ENCODE measurements at regions not wholly inside any gene's neighbourhood (a gene's known extent, or its start where the extent isn't known, plus 50 kb on each side); places are given as distances from the start of the nearest gene placed in this dataset.

DNA sequence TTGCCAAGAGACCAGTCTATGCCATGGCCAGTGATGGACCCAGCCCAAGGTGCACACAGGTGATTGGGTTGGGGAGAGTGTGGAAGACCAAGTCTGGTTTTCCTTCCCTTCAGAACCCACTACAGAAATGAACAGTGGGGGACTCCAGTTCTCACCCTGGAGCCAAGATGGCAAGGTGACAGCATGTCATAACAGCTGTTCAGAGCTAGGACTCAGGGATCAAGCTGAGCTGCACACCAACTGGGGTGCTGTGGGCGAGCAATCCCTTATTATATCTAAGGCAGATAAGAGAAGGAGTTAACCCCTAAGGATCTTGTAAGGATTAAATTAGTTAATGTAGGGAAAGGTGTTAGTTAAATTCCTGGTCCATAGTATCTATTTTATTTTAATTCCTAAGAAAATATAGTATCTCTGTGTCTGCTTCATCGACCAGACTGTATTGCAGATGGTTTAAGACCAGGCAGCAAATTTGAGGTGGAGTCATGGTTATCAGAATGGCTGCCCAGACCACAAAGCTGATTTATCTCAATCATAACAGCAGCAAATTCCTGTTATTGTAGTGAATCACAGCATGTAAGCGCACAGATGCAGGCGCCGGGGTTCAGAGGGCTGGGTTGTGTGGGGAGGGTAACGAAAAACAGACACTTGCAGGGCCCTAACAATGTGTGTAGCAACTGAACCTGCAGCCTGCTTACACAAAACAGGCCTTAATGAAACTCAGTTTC lies 208.7 kb upstream of the ZNF32 start:
- no peaks in the 10 kb centered on the region for H3K36me3 ChIP-seq (replicated peaks in 1 of 2; ENCODE audit: control insufficient read depth in 1 of 2, insufficient read depth in 2 of 2, low read length in 2 of 2)
- TF ChIP-seq, protein P1, sequence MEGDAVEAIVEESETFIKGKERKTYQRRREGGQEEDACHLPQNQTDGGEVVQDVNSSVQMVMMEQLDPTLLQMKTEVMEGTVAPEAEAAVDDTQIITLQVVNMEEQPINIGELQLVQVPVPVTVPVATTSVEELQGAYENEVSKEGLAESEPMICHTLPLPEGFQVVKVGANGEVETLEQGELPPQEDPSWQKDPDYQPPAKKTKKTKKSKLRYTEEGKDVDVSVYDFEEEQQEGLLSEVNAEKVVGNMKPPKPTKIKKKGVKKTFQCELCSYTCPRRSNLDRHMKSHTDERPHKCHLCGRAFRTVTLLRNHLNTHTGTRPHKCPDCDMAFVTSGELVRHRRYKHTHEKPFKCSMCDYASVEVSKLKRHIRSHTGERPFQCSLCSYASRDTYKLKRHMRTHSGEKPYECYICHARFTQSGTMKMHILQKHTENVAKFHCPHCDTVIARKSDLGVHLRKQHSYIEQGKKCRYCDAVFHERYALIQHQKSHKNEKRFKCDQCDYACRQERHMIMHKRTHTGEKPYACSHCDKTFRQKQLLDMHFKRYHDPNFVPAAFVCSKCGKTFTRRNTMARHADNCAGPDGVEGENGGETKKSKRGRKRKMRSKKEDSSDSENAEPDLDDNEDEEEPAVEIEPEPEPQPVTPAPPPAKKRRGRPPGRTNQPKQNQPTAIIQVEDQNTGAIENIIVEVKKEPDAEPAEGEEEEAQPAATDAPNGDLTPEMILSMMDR (IDR thresholded peaks at IDR 0.05): no peak
- Mint-ChIP-seq H3K4me3 (no peak overlapping the region), H3K36me3 (no peaks in the 10 kb centered on the region), H3K27me3 (ENCODE audit: low read depth in 3 of 3) (peaks cover 5 to 20% (median 7%) of the 10 kb centered on the region in 3 donors), H3K27ac (no peak overlapping the region), H3K4me1 (no peaks in the 10 kb centered on the region), H3K9me3 (peaks cover 0 to 8% (median 0%) of the 10 kb centered on the region in 7 donors)
- no peaks in the 10 kb centered on the region for H3K79me2 ChIP-seq (ENCODE audit: insufficient read depth, low read length)
- peaks cover 0 to 3% of the 10 kb centered on the region in 2 donors for H3K27me3 ChIP-seq (ENCODE audit: control insufficient read depth in 2 of 2, insufficient read depth in 2 of 2, low read length in 2 of 2)
- H2AFZ ChIP-seq (ENCODE audit: insufficient read depth, low read depth, low read length, poor library complexity, severe bottlenecking): no peak overlapping the region
- intact Hi-C loops (cut with micrococcal nuclease): no loop called here
- WGBS (ENCODE audit: insufficient coverage): no CpG with 5 or more reads among the region's 6 CpGs
- H4K20me1 ChIP-seq (ENCODE audit: insufficient read depth, low read length): no peaks in the 10 kb centered on the region
- DNase-seq: no peak
- H3K4me3 ChIP-seq (replicated peaks in 1 of 3; ENCODE audit: low read depth in 2 of 3, low read length in 3 of 3): no peak overlapping the region
- H3K9ac ChIP-seq (ENCODE audit: insufficient read depth, low read length, poor library complexity, severe bottlenecking): no peak overlapping the region
- H3K4me2 ChIP-seq (replicated peaks; ENCODE audit: extremely low read depth, low read length, poor library complexity, severe bottlenecking): no peak overlapping the region
- no peaks in the 10 kb centered on the region for H3K9me3 ChIP-seq (replicated peaks in 1 of 2; ENCODE audit: control insufficient read depth in 1 of 2, insufficient read depth in 1 of 2, low read length in 2 of 2)
- no peak overlapping the region for H3K27ac ChIP-seq (ENCODE audit: low read depth in 1 of 2, low read length in 2 of 2)
- H3K4me1 ChIP-seq (ENCODE audit: control insufficient read depth in 1 of 2, insufficient read depth in 2 of 2, low read length in 2 of 2): no peaks in the 10 kb centered on the region

DNA sequence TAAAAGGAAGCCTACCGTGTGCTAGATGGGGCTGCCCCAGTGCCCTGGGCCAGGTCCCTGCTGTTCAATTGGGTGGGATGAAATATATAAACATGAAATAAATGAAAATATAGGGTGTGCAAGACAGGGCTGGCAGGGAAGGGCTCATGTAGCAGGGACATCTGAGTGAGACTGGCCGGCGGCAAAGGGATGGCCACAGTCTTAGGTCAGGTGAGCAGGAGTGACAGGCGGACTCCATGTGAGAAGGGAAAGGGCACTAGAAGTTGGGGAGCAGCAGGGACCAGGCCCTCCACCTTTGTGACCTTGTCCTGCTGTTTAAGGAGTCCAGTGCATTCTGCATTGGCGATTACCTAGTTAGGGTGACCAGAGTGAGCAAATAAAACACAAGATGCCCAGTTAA lies 207.6 kb upstream of the ZNF32 start:
- no peaks in the 10 kb centered on the region for H3K4me1 ChIP-seq (ENCODE audit: control insufficient read depth in 1 of 2, insufficient read depth in 2 of 2, low read length in 2 of 2)
- H3K4me3 ChIP-seq (replicated peaks in 1 of 3; ENCODE audit: low read depth in 2 of 3, low read length in 3 of 3): no peak overlapping the region
- Mint-ChIP-seq H3K36me3 (no peaks in the 10 kb centered on the region), H3K4me3 (no peak overlapping the region), H3K4me1 (no peaks in the 10 kb centered on the region), H3K9me3 (peaks cover 0 to 8% (median 0%) of the 10 kb centered on the region in 7 donors), H3K27ac (peak overlapping the region in 1 of 7 donors; percentile 21), H3K27me3 (ENCODE audit: low read depth in 3 of 3) (peaks cover 9 to 17% (median 9%) of the 10 kb centered on the region in 3 donors)
- no peak for DNase-seq
- no peaks in the 10 kb centered on the region for H3K36me3 ChIP-seq (replicated peaks in 1 of 2; ENCODE audit: control insufficient read depth in 1 of 2, insufficient read depth in 2 of 2, low read length in 2 of 2)
- H3K9me3 ChIP-seq (replicated peaks in 1 of 2; ENCODE audit: control insufficient read depth in 1 of 2, insufficient read depth in 1 of 2, low read length in 2 of 2): no peaks in the 10 kb centered on the region
- no peak overlapping the region for H2AFZ ChIP-seq (ENCODE audit: insufficient read depth, low read depth, low read length, poor library complexity, severe bottlenecking)
- H3K4me2 ChIP-seq (replicated peaks; ENCODE audit: extremely low read depth, low read length, poor library complexity, severe bottlenecking): no peak overlapping the region
- intact Hi-C loops (cut with micrococcal nuclease): no loop called here
- no peak overlapping the region for H3K27ac ChIP-seq (ENCODE audit: low read depth in 1 of 2, low read length in 2 of 2)
- no peaks in the 10 kb centered on the region for H3K79me2 ChIP-seq (ENCODE audit: insufficient read depth, low read length)
- 100% methylated on average over 4 of the region's 5 CpGs for WGBS (ENCODE audit: insufficient coverage)
- TF ChIP-seq, protein P1 (IDR thresholded peaks at IDR 0.05): no peak
- peaks cover 0 to 3% of the 10 kb centered on the region in 2 donors for H3K27me3 ChIP-seq (ENCODE audit: control insufficient read depth in 2 of 2, insufficient read depth in 2 of 2, low read length in 2 of 2)
- no peaks in the 10 kb centered on the region for H4K20me1 ChIP-seq (ENCODE audit: insufficient read depth, low read length)
- H3K9ac ChIP-seq (ENCODE audit: insufficient read depth, low read length, poor library complexity, severe bottlenecking): no peak overlapping the region
